ENCODE measurements at regions not wholly inside any gene's neighbourhood (a gene's known extent, or its start where the extent isn't known, plus 50 kb on each side); places are given as distances from the start of the nearest gene placed in this dataset.

- Histone ChIP-seq H3K36me3 (replicated peaks; ENCODE audit: low read depth, low read length) (no peaks in the 10 kb centered on the region), H3K9ac (ENCODE audit: low read length) (no peak overlapping the region)
These were observed 127.9 kb upstream of the SYT13 start for GRCh38 chr11:45414088-45414487.

GRCh38 chr11:45413156-45413858, 127.2 kb upstream of the SYT13 start:
- peaks cover 33% of the 10 kb centered on the region for H3K27me3 ChIP-seq (ENCODE audit: low read depth, low read length)
- TF ChIP-seq CTCF (IDR thresholded peaks at IDR 0.05; ENCODE audit: low read depth, low read length): no peak
- TF ChIP-seq EZH2phosphoT487 (IDR thresholded peaks at IDR 0.05; ENCODE audit: low read depth): no peak
- no peaks in the 10 kb centered on the region for H3K4me1 ChIP-seq (ENCODE audit: low read length)
- no peaks in the 10 kb centered on the region for H4K20me1 ChIP-seq (ENCODE audit: insufficient read depth, low read length)
- H3K27ac ChIP-seq (ENCODE audit: low read length): no peak overlapping the region
- no peak overlapping the region for H3K9ac ChIP-seq (ENCODE audit: low read length)
- no peak overlapping the region for H3K4me3 ChIP-seq (ENCODE audit: low read length)
- no peak overlapping the region for H3K4me2 ChIP-seq (ENCODE audit: low read length)
- no peaks in the 10 kb centered on the region for H3K36me3 ChIP-seq (replicated peaks; ENCODE audit: low read depth, low read length)
- H2AFZ ChIP-seq (ENCODE audit: low read depth, low read length): no peak overlapping the region
- no peaks in the 10 kb centered on the region for H3K9me3 ChIP-seq (ENCODE audit: insufficient read depth, low read length)
- no peaks in the 10 kb centered on the region for H3K79me2 ChIP-seq (ENCODE audit: low read length)

More at GRCh38 chr11:45414088-45414487, 127.9 kb upstream of the SYT13 start:
- Histone ChIP-seq H3K9me3 (ENCODE audit: insufficient read depth, low read length) (0 out of 2 replicates have a peak, but pooled peaks cover 3% of the 10 kb centered on the region), H3K4me3 (ENCODE audit: low read length) (no peak overlapping the region), H3K4me2 (ENCODE audit: low read length) (no peak overlapping the region), H4K20me1 (ENCODE audit: insufficient read depth, low read length) (no peaks in the 10 kb centered on the region), H3K4me1 (ENCODE audit: low read length) (no peaks in the 10 kb centered on the region), H2AFZ (ENCODE audit: low read depth, low read length) (no peak overlapping the region), H3K27ac (ENCODE audit: low read length) (no peak overlapping the region), H3K27me3 (ENCODE audit: low read depth, low read length) (peaks cover 32% of the 10 kb centered on the region), H3K79me2 (ENCODE audit: low read length) (no peaks in the 10 kb centered on the region)
- TF ChIP-seq CTCF (IDR thresholded peaks at IDR 0.05; ENCODE audit: low read depth, low read length): no peak
- no peak for TF ChIP-seq EZH2phosphoT487 (IDR thresholded peaks at IDR 0.05; ENCODE audit: low read depth)

GRCh38 chr11:45412521-45412920, 126.4 kb upstream of the SYT13 start:
- H3K27ac ChIP-seq (ENCODE audit: low read length): no peak overlapping the region
- no peaks in the 10 kb centered on the region for H4K20me1 ChIP-seq (ENCODE audit: insufficient read depth, low read length)
- H3K36me3 ChIP-seq (replicated peaks; ENCODE audit: low read depth, low read length): no peaks in the 10 kb centered on the region
- H3K9ac ChIP-seq (ENCODE audit: low read length): no peak overlapping the region
- no peaks in the 10 kb centered on the region for H3K4me1 ChIP-seq (ENCODE audit: low read length)
- H3K4me3 ChIP-seq (ENCODE audit: low read length): no peak overlapping the region
- TF ChIP-seq CTCF (IDR thresholded peaks at IDR 0.05; ENCODE audit: low read depth, low read length) (no peak), EZH2phosphoT487 (IDR thresholded peaks at IDR 0.05; ENCODE audit: low read depth) (no peak)
- peaks cover 35% of the 10 kb centered on the region for H3K27me3 ChIP-seq (ENCODE audit: low read depth, low read length)
- H3K79me2 ChIP-seq (ENCODE audit: low read length): no peaks in the 10 kb centered on the region
- no peak overlapping the region for H3K4me2 ChIP-seq (ENCODE audit: low read length)
- no peak overlapping the region for H2AFZ ChIP-seq (ENCODE audit: low read depth, low read length)
- no peaks in the 10 kb centered on the region for H3K9me3 ChIP-seq (ENCODE audit: insufficient read depth, low read length)

GRCh38 chr11:45412051-45412471, 125.9 kb upstream of the SYT13 start:
- no peak overlapping the region for H3K27ac ChIP-seq (ENCODE audit: low read length)
- H3K4me3 ChIP-seq (ENCODE audit: low read length): no peak overlapping the region
- H3K4me2 ChIP-seq (ENCODE audit: low read length): no peak overlapping the region
- H4K20me1 ChIP-seq (ENCODE audit: insufficient read depth, low read length): no peaks in the 10 kb centered on the region
- H3K9me3 ChIP-seq (ENCODE audit: insufficient read depth, low read length): no peaks in the 10 kb centered on the region
- H3K79me2 ChIP-seq (ENCODE audit: low read length): no peaks in the 10 kb centered on the region
- no peak for TF ChIP-seq CTCF (IDR thresholded peaks at IDR 0.05; ENCODE audit: low read depth, low read length)
- H3K4me1 ChIP-seq (ENCODE audit: low read length): no peaks in the 10 kb centered on the region
- H3K9ac ChIP-seq (ENCODE audit: low read length): no peak overlapping the region
- H3K27me3 ChIP-seq (ENCODE audit: low read depth, low read length): peaks cover 36% of the 10 kb centered on the region
- no peak overlapping the region for H2AFZ ChIP-seq (ENCODE audit: low read depth, low read length)
- no peaks in the 10 kb centered on the region for H3K36me3 ChIP-seq (replicated peaks; ENCODE audit: low read depth, low read length)

All from OCI-LY3 (cell line).